ENCODE measurements at regions not wholly inside any gene's neighbourhood (a gene's known extent, or its start where the extent isn't known, plus 50 kb on each side); places are given as distances from the start of the nearest gene placed in this dataset.

- TF ChIP-seq SMC3 (conservative IDR thresholded peaks at IDR 0.05; ENCODE audit: poor library complexity) (no peak), CTCF (IDR thresholded peaks at IDR 0.05; ENCODE audit: poor library complexity, severe bottlenecking) (no peak)
- H3K9me3 ChIP-seq (ENCODE audit: low read length) = no peaks in the 10 kb centered on the region
- H3K9me2 ChIP-seq (ENCODE audit: insufficient read depth, low read length) = no peaks in the 10 kb centered on the region
- H2AFZ ChIP-seq (ENCODE audit: low read depth, low read length) = no peak overlapping the region
- H3K4me2 ChIP-seq (ENCODE audit: low read length) = no peak overlapping the region
- H3K79me2 ChIP-seq (replicated peaks; ENCODE audit: insufficient read depth, low read length) = no peaks in the 10 kb centered on the region
- no peak overlapping the region for H3K27ac ChIP-seq (ENCODE audit: low read length)
- no peaks in the 10 kb centered on the region for H3K36me3 ChIP-seq (ENCODE audit: insufficient read depth, low read length)
- H3K27me3 ChIP-seq (ENCODE audit: insufficient read depth, low read depth, low read length) = no peaks in the 10 kb centered on the region
- H4K20me1 ChIP-seq (ENCODE audit: insufficient read depth) = no peaks in the 10 kb centered on the region
- H3K4me3 ChIP-seq (ENCODE audit: low read length) = no peak overlapping the region
- no peak overlapping the region for H3K9ac ChIP-seq (ENCODE audit: low read length)
- no peaks in the 10 kb centered on the region for H3F3A ChIP-seq (ENCODE audit: insufficient read depth, low read length, poor library complexity, severe bottlenecking)
Observed at GRCh38 chr7:27349621-27350020, 107.0 kb downstream of the EVX1 start.

GRCh38 chr7:27351137-27351536 is 108.5 kb downstream of the EVX1 start:
- H3K9me2 ChIP-seq (ENCODE audit: insufficient read depth, low read length) = no peaks in the 10 kb centered on the region
- no peak overlapping the region for H3K4me3 ChIP-seq (ENCODE audit: low read length)
- no peaks in the 10 kb centered on the region for H3K9me3 ChIP-seq (ENCODE audit: low read length)
- no peak overlapping the region for H3K27ac ChIP-seq (ENCODE audit: low read length)
- TF ChIP-seq SMC3 (conservative IDR thresholded peaks at IDR 0.05; ENCODE audit: poor library complexity) = no peak
- TF ChIP-seq CTCF (IDR thresholded peaks at IDR 0.05; ENCODE audit: poor library complexity, severe bottlenecking) = no peak
- no peak for TF ChIP-seq EZH2 (IDR thresholded peaks at IDR 0.05; ENCODE audit: borderline replicate concordance, insufficient read depth, low read length, poor library complexity, severe bottlenecking)
- TF ChIP-seq RAD21 (conservative IDR thresholded peaks at IDR 0.05) = no peak
- TF ChIP-seq EP300 (conservative IDR thresholded peaks at IDR 0.05; ENCODE audit: poor library complexity, severe bottlenecking) = no peak
- peak; percentile 21 for TF ChIP-seq POLR2AphosphoS5 (IDR thresholded peaks at IDR 0.05)
- H2AFZ ChIP-seq (ENCODE audit: low read depth, low read length) = no peak overlapping the region
- no peak overlapping the region for H3K9ac ChIP-seq (ENCODE audit: low read length)
- H3F3A ChIP-seq (ENCODE audit: insufficient read depth, low read length, poor library complexity, severe bottlenecking) = no peaks in the 10 kb centered on the region
- H3K36me3 ChIP-seq (ENCODE audit: insufficient read depth, low read length) = no peaks in the 10 kb centered on the region
- no peaks in the 10 kb centered on the region for H3K27me3 ChIP-seq (ENCODE audit: insufficient read depth, low read depth, low read length)
- H4K20me1 ChIP-seq (ENCODE audit: insufficient read depth) = no peaks in the 10 kb centered on the region
- no peak overlapping the region for H3K4me2 ChIP-seq (ENCODE audit: low read length)
- H3K79me2 ChIP-seq (replicated peaks; ENCODE audit: insufficient read depth, low read length) = no peaks in the 10 kb centered on the region

GRCh38 chr7:27351786-27352185 is 109.2 kb downstream of the EVX1 start:
- Histone ChIP-seq H3K27me3 (ENCODE audit: insufficient read depth, low read depth, low read length) (no peaks in the 10 kb centered on the region), H3F3A (ENCODE audit: insufficient read depth, low read length, poor library complexity, severe bottlenecking) (no peaks in the 10 kb centered on the region), H3K9me2 (ENCODE audit: insufficient read depth, low read length) (no peaks in the 10 kb centered on the region), H3K4me3 (ENCODE audit: low read length) (no peak overlapping the region), H3K36me3 (ENCODE audit: insufficient read depth, low read length) (no peaks in the 10 kb centered on the region), H3K27ac (ENCODE audit: low read length) (no peak overlapping the region), H3K9ac (ENCODE audit: low read length) (no peak overlapping the region), H2AFZ (ENCODE audit: low read depth, low read length) (no peak overlapping the region), H3K4me2 (ENCODE audit: low read length) (no peak overlapping the region), H3K9me3 (ENCODE audit: low read length) (no peaks in the 10 kb centered on the region), H3K79me2 (replicated peaks; ENCODE audit: insufficient read depth, low read length) (no peaks in the 10 kb centered on the region), H4K20me1 (ENCODE audit: insufficient read depth) (no peaks in the 10 kb centered on the region)
- TF ChIP-seq CTCF (IDR thresholded peaks at IDR 0.05; ENCODE audit: poor library complexity, severe bottlenecking) (no peak), TAF1 (IDR thresholded peaks at IDR 0.05; ENCODE audit: low read depth) (no peak), EZH2 (IDR thresholded peaks at IDR 0.05; ENCODE audit: borderline replicate concordance, insufficient read depth, low read length, poor library complexity, severe bottlenecking) (no peak), MXI1 (conservative IDR thresholded peaks at IDR 0.05; ENCODE audit: poor library complexity, severe bottlenecking) (no peak), EP300 (conservative IDR thresholded peaks at IDR 0.05; ENCODE audit: poor library complexity, severe bottlenecking) (no peak), SMC3 (conservative IDR thresholded peaks at IDR 0.05; ENCODE audit: poor library complexity) (no peak), POLR2AphosphoS5 (IDR thresholded peaks at IDR 0.05) (no peak), REST (IDR thresholded peaks at IDR 0.05; ENCODE audit: borderline replicate concordance) (no peak), RAD21 (conservative IDR thresholded peaks at IDR 0.05) (no peak)
